ENCODE measurements at regions not wholly inside any gene's neighbourhood (a gene's known extent, or its start where the extent isn't known, plus 50 kb on each side); places are given as distances from the start of the nearest gene placed in this dataset.
"Not testable (repeated sequence)": the region's sequence is repeated elsewhere in the genome, so short reads cannot be mapped to it uniquely, and the experiment has no call there.

DNA sequence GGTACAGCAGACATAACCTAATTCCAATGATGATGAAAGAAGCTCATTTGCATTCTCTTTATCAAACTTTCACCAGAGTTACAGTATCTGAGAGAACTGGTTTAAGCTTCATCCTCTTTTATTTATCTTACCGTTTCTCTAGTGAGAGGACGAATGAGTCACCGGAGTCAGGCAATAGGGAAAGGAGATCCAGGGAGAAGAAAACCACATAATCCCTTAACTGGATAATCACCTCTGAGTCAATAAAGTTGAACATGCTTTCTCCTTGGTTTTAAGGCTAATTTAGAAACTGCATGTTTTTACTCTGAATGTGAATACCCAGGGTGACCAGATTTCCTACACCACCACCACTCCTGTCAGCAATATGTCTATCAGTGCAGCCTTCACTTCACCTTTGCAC, 313.7 kb upstream of the TBX18 start:
- Histone ChIP-seq H3K36me3 (ENCODE audit: low read depth) (no peaks in the 10 kb centered on the region), H3K4me1 (ENCODE audit: low read depth) (no peaks in the 10 kb centered on the region), H3K9me3 (no peaks in the 10 kb centered on the region), H3K4me3 (no peak overlapping the region)
- no peak for ATAC-seq
- no peak for DNase-seq
- intact Hi-C loops (cut with DNase I, micrococcal nuclease) = no loop called here
- TF ChIP-seq, protein P1, sequence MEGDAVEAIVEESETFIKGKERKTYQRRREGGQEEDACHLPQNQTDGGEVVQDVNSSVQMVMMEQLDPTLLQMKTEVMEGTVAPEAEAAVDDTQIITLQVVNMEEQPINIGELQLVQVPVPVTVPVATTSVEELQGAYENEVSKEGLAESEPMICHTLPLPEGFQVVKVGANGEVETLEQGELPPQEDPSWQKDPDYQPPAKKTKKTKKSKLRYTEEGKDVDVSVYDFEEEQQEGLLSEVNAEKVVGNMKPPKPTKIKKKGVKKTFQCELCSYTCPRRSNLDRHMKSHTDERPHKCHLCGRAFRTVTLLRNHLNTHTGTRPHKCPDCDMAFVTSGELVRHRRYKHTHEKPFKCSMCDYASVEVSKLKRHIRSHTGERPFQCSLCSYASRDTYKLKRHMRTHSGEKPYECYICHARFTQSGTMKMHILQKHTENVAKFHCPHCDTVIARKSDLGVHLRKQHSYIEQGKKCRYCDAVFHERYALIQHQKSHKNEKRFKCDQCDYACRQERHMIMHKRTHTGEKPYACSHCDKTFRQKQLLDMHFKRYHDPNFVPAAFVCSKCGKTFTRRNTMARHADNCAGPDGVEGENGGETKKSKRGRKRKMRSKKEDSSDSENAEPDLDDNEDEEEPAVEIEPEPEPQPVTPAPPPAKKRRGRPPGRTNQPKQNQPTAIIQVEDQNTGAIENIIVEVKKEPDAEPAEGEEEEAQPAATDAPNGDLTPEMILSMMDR (IDR thresholded peaks at IDR 0.05) = no peak

DNA sequence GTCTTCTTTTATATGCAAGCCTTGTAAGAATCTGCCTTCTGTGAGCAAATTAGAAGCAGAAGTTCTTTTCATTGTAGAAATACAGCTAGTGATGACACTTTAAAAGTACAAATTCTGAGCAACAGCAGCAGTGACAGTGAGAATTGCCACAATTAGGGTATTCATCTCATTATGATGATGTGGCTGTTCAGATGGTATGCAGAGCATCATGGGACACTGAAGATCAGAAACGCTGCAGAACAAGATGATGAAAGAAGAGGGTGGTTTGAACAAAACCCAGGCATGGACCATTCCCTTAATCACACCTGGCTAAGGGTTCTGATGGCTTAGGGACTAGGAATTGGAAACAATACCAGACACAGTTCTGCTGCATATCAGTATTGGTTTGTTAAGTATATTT, 312.7 kb upstream of the TBX18 start:
- no peak for ATAC-seq
- intact Hi-C loops (cut with DNase I, micrococcal nuclease) = no loop called here
- Histone ChIP-seq H3K9me3 (no peaks in the 10 kb centered on the region), H3K36me3 (ENCODE audit: low read depth) (no peaks in the 10 kb centered on the region), H3K4me1 (ENCODE audit: low read depth) (no peaks in the 10 kb centered on the region), H3K4me3 (no peak overlapping the region)
- no peak for DNase-seq
- TF ChIP-seq, protein P1 (IDR thresholded peaks at IDR 0.05) = no peak

DNA sequence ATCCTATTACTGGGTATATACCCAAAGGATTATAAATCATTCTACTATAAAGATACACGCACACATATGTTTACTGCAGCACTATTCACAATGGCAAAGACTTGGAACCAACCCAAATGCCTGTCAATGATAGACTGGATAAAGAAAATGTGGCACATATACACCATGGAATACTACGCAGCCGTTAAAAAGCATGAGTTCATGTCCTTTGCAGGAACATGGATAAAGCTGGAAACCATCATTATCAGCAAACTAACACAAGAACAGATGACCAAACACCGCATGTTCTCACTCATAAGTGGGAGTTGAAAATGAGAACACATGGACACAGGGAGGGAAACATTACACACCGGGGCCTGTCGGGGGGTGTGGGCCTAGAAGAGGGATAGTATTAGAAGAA, 307.4 kb upstream of the TBX18 start:
- DNase-seq; H3K4me3 ChIP-seq; H3K9me3 ChIP-seq; H3K36me3 ChIP-seq (ENCODE audit: low read depth); H3K4me1 ChIP-seq (ENCODE audit: low read depth); intact Hi-C loops (cut with DNase I, micrococcal nuclease); ATAC-seq: not testable (repeated sequence)

DNA sequence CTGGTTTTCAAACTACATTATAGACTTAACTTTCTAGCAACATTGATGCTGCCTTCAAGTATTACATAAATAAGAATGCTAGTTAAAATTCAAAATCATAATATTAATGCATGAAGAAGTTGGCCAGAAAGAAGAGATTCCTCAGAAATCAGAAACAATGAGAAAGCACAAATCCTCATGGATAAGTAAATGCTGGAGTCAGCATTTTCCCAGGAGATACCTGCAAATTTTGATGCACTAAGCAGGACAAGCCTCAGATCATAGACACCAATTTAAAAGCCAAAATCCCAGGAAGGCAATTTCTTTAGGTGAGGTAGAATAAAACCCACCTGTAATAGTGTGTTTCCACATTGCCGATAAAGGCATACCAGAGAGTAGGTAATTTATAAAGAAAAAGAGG, 305.2 kb upstream of the TBX18 start:
- H3K4me3 ChIP-seq = no peak overlapping the region
- H3K36me3 ChIP-seq (ENCODE audit: low read depth) = no peaks in the 10 kb centered on the region
- TF ChIP-seq, protein P1 (IDR thresholded peaks at IDR 0.05) = no peak
- DNase-seq = no peak
- intact Hi-C loops (cut with DNase I, micrococcal nuclease) = no loop called here
- H3K9me3 ChIP-seq = peaks cover 2% of the 10 kb centered on the region
- ATAC-seq = no peak
- no peaks in the 10 kb centered on the region for H3K4me1 ChIP-seq (ENCODE audit: low read depth)

DNA sequence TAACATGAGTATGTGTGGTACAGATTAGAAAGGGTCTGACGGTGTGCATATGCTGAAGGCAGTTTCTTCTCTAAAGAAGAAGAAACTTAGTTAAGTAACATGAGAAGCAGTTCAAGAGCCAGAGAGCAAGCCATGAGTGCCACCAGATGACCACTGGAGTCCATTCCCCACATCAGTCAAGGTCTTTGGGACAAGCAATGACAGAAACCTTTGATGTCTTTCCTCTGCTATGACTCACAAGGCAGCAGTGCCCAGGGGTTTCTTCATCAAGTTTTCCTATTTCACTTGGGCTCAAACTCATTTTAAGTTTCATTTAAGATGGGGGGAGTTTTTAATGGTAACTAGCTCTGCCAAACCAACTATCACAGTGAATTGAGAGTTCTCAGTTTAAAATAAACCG, 303.8 kb upstream of the TBX18 start:
- Histone ChIP-seq H3K36me3 (ENCODE audit: low read depth) (no peaks in the 10 kb centered on the region), H3K9me3 (peaks cover 2% of the 10 kb centered on the region), H3K4me3 (no peak overlapping the region), H3K4me1 (ENCODE audit: low read depth) (no peaks in the 10 kb centered on the region)
- intact Hi-C loops (cut with DNase I, micrococcal nuclease) = no loop called here
- ATAC-seq = no peak
- no peak for DNase-seq
- TF ChIP-seq, protein P1 (IDR thresholded peaks at IDR 0.05) = no peak

DNA sequence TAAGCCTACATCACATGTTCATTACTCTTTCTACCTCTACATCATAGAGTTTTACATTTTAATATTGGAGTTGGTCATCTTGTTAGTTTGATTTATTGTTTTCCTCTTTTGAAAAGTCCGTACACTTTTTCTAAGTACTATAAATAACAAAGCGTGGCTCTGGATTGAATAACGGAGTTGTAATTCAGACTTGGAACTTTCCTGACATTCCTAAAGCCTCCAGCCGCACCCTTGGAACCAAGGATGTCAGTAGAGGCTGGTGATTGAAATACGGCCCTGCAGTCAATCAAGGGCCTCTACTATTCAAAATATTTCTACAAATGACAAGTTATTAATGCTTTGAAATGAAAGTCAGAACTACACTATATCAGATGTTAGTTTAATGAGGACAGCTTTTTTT, 301.9 kb upstream of the TBX18 start:
- no peak for DNase-seq
- ATAC-seq = no peak
- Histone ChIP-seq H3K4me1 (ENCODE audit: low read depth) (no peaks in the 10 kb centered on the region), H3K9me3 (no peaks in the 10 kb centered on the region), H3K4me3 (no peak overlapping the region), H3K36me3 (ENCODE audit: low read depth) (no peaks in the 10 kb centered on the region)
- TF ChIP-seq, protein P1 (IDR thresholded peaks at IDR 0.05) = no peak
- intact Hi-C loops (cut with DNase I, micrococcal nuclease) = no loop called here
